SIG-M5 treated with dmso at 0.1 percent for 504 hours (cell line): ENCODE measurements at regions not wholly inside any gene's neighbourhood (a gene's known extent, or its start where the extent isn't known, plus 50 kb on each side); places are given as distances from the start of the nearest gene placed in this dataset.

Source experiments
- DNase-seq: peaks from one replicate; lab custom pipeline; 2025; ENCODE audit not compliant: unreplicated experiment; lab: John Stamatoyannopoulos, UW

GRCh38 chr3:127405010-127405598 lies 117.3 kb upstream of the PRR20G start:
- no peak for DNase-seq

GRCh38 chr3:127404221-127405009 lies 116.6 kb upstream of the PRR20G start:
- DNase-seq: no peak

DNA sequence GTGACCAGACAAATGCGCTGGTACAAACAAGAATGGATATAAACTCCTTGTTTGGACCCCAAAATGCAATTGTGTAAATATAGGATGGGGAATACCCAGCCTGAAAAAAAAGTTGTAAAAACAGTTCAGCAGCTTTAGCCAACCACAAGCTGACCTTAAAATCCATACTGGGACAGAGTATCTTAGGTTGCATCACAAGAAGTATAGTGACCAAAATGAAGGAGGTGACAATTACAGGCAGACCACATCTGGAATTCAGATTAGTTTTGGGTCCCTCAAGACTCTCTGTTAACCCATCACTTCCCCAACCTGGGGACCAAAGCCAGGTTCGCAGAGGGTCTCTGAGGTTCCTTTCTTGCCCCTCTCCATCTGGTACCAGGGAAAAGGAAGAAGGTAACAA lies 115.9 kb upstream of the PRR20G start:
- no peak for DNase-seq

GRCh38 chr3:127399154-127399553 lies 111.3 kb upstream of the PRR20G start:
- DNase-seq: no peak

DNA sequence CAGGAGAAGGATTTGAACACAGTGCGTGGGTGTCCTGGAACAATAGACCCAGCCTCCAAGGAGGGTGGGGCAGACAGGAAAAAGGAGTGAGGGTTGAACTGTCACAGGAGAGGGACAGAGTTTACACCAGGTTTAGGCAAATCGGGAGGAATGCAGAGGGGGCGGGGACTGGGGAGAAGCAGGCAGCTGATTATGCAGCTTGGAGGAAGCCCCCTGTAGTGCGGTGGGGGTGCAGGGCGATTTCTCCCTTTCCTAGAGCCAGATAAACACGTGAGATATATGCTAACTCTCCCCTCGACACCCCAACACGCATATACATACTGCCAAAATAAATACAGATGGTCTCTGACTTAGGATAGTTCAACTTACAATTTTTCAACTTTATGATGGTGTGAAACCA lies 108.6 kb upstream of the PRR20G start:
- no peak for DNase-seq

- DNase-seq: no peak
Observed at GRCh38 chr3:127395663-127396355, 108.0 kb upstream of the PRR20G start.

DNA sequence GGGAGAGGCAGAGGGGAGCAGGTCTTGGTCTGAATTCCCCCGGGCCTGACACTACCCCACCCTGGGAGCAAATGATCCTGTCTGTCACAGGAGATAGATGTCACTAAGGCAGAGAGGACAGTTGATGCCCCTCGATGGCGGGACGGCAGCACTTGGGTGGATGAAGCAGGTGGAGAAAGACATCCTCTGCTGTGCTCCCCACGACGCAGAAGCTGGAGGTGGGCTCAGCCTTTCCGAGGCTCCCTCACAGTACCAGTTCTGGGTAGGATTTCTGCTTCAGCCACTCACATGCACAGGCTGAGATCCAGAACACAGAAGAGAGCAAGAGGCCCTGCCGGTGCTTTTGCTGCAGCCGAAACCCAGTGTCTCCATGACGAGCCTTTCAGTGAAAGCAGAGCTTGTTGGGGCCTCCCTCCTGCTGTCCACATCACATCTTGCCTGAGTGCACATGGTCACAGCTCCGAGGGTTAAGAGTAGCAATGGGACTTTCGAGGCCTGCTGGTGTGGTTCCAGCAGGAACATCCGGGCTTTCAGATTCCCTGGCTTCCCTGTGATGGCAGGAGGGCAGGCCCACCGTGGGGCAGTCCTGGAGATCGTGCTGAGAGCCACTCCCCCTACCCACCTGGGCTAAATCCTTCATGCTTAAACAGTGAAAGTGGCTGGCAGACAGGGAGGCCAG lies 107.3 kb upstream of the PRR20G start:
- no peak for DNase-seq

DNA sequence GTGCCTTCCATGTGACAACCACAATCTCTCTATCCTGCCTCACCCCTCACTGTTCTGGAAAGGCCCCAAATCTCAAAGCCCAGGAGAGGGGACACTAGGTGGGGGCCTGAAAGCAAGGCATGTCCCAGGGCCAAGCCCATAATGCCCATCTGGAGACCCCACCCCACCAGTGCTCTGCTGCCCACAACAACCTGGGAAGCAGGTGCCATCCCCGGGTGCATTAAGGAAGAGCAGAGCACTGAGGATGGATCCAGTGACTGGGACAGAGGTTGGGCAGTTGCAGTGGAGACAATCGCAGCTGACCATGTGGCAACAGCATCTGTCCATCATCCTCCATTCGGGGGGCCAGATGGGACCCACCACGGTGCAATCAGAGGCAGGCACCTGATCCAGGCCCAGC lies 106.2 kb upstream of the PRR20G start:
- DNase-seq: no peak

GRCh38 chr3:127393131-127393820 lies 105.4 kb upstream of the PRR20G start:
- DNase-seq: no peak

DNA sequence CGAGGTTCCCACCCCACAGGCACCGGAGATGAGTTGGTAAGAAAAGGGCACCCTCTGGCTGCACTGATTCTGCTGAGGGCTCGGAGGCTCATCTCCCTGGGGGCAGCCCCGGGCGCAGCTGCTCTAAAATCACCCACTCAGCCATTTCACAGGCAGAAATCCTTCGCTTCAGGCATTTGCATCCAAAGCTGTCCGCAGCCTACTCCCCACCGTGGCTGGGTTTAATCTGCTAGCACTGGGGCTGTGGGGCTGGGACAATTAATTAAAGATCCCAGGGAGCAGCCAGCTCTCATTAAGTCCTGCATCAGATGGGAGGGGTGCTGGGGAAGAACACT lies 104.3 kb upstream of the PRR20G start:
- DNase-seq: no peak

- DNase-seq: no peak
Observed at GRCh38 chr3:127391436-127392155, 103.8 kb upstream of the PRR20G start.

DNA sequence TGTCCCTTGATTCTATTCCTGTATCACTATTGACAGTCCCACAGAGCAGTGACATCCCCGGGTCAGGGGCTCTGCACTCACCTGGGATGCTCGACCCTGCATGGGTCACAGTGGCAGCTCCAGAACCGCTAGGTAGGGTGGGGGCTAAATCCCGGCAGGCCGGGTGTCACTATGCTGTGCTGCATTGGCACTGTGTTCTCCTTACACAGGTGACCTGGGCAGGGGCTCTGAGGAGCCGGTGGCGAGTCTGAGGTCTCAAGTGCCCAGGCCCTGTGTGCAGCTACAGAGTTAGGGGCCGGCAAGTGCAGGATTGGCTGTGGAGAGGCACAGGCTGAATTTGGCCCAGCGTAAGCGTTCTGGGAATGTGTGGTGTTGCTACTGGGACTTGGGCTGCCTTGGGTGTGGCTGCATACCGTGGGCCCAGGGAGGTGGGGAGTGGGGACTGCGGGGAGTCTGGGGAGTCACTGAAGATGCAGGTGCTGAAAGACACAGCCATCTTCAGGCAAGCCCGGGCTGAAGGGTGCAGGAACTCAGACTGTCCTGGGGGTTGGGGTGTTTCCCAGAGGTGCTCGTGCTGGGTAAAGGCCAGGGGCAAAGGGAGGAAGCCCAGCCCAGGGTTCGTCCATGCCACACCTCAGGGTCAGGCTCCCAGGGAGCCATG lies 102.6 kb upstream of the PRR20G start:
- no peak for DNase-seq

- DNase-seq: no peak
Observed at GRCh38 chr3:127389913-127390312, 102.1 kb upstream of the PRR20G start.

GRCh38 chr3:127389420-127389819 lies 101.6 kb upstream of the PRR20G start:
- no peak for DNase-seq

DNA sequence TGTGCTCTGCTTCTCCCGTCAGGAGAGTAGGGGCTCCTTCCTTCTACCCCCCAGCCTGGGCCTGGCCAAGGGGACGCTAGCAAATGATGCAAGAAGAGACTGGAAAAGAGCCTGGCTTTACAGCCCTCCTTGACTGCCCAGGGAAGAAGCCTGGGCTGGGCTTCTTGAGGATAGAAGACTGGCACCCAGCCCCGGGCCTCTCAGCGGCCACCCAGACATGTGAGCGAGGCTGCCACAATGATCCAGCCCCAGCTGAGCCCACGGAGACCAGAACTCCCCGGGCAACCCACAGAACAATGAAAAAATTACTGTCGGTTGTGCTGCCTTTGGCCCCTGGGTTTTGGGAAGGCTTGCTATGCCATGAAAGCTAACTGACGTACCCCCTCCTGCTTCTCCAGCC lies 100.6 kb upstream of the PRR20G start:
- DNase-seq: no peak

DNA sequence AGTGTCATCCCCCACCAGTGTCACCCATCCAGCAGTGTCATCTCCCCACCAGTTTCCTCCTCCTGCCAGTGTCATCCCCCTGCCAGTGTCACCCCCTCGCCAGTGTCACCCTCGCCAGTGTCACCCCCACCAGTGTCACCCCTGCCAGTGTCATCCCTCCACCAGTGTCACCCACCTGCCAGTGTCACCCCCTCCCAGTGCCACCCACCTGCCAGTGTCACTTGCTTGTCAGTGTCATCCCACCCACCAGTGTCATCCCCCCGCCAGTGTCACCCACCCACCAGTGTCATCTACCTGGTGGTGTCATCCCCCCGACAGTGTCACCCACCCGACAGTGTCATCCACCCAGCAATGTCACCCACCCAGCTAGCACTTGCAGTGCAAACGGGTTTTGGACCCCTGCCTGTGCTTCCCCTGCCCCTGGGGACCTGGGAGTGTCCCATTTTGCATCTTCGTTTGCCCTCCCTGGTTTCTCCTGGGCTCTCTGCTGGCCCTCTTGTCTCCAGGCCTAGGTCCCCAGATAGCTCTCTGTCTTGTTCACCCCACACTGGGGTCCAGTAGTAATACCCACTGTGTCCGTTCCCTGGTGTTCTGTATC lies 99.8 kb upstream of the PRR20G start:
- DNase-seq: no peak

DNA sequence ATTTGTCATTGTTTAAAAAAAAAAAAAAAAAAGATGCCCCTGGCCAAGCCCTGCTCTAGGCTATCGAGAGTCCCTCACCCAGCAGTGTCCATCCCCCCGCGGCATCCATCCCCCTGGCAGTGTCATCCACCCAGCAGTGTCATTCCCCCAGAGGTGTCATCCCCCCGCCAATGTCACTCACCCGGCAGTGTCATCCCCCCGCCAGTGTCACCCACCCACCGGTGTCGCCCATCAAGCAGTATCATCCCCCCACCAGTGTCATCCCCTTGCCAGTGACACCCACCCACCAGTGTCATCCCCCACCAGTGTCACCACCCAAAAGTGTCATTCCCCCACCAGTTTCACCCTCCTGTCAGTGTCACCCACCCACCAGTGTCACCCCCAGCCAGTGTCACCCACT lies 99.3 kb upstream of the PRR20G start:
- no peak for DNase-seq

- no peak for DNase-seq
Observed at GRCh38 chr3:127386490-127386889, 98.6 kb upstream of the PRR20G start.

DNA sequence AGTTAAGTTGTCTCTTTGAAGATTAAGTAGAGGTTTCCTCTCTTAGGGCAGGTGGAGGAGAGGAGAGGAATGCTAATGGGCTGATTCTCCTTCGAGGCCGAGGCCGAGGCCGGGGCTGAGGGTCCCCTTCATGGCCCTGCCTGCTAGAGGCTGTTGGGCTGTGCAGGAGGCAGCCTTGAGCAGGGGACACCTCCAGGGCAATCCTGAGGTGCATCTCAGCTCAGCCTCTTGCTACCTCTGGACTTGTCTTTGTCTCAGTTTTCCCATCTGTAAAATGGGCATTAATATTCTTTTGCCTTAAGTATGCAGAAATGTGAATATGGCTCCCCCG lies 97.7 kb upstream of the PRR20G start:
- no peak for DNase-seq
